ENCODE measurements at regions not wholly inside any gene's neighbourhood (a gene's known extent, or its start where the extent isn't known, plus 50 kb on each side); places are given as distances from the start of the nearest gene placed in this dataset.
"Not testable (repeated sequence)": the region's sequence is repeated elsewhere in the genome, so short reads cannot be mapped to it uniquely, and the experiment has no call there.

- no peaks in the 10 kb centered on the region for H3K4me1 ChIP-seq (ENCODE audit: control insufficient read depth in 1 of 2, insufficient read depth in 2 of 2, low read length in 2 of 2)
Observed at GRCh38 chr11:43172477-43172876, 139.3 kb upstream of the API5 start.

GRCh38 chr11:43177975-43178374 lies 133.8 kb upstream of the API5 start:
- no peaks in the 10 kb centered on the region for H3K27me3 ChIP-seq (ENCODE audit: control insufficient read depth in 2 of 2, insufficient read depth in 2 of 2, low read length in 2 of 2)
- peaks cover 0 to 2% (median 0%) of the 10 kb centered on the region in 3 donors for H3K27me3 Mint-ChIP-seq (ENCODE audit: low read depth in 3 of 3)
- peaks cover 0 to 3% (median 0%) of the 10 kb centered on the region in 7 donors for H3K9me3 Mint-ChIP-seq
- H3K36me3 ChIP-seq (replicated peaks in 1 of 2; ENCODE audit: control insufficient read depth in 1 of 2, insufficient read depth in 2 of 2, low read length in 2 of 2), result no peaks in the 10 kb centered on the region
- intact Hi-C loops (cut with micrococcal nuclease), result no loop called here
- no peak overlapping the region for H3K4me2 ChIP-seq (replicated peaks; ENCODE audit: extremely low read depth, low read length, poor library complexity, severe bottlenecking)
- no CpG with 5 or more reads among the region's 3 CpGs for WGBS (ENCODE audit: insufficient coverage)
- H3K27ac ChIP-seq (ENCODE audit: low read depth in 1 of 2, low read length in 2 of 2), result no peak overlapping the region
- H3K4me3 Mint-ChIP-seq, result no peak overlapping the region
- H3K4me1 Mint-ChIP-seq, result no peaks in the 10 kb centered on the region
- no peaks in the 10 kb centered on the region for H3K4me1 ChIP-seq (ENCODE audit: control insufficient read depth in 1 of 2, insufficient read depth in 2 of 2, low read length in 2 of 2)
- no peak for TF ChIP-seq CTCF (IDR thresholded peaks at IDR 0.05)
- H3K36me3 Mint-ChIP-seq, result no peaks in the 10 kb centered on the region
- no peak overlapping the region for H3K27ac Mint-ChIP-seq
- H3K9me3 ChIP-seq (replicated peaks in 1 of 2; ENCODE audit: control insufficient read depth in 1 of 2, insufficient read depth in 1 of 2, low read length in 2 of 2), result no peaks in the 10 kb centered on the region
- H3K9ac ChIP-seq (ENCODE audit: insufficient read depth, low read length, poor library complexity, severe bottlenecking), result no peak overlapping the region
- no peak overlapping the region for H2AFZ ChIP-seq (ENCODE audit: insufficient read depth, low read depth, low read length, poor library complexity, severe bottlenecking)
- H3K4me3 ChIP-seq (replicated peaks in 1 of 3; ENCODE audit: low read depth in 2 of 3, low read length in 3 of 3), result no peak overlapping the region
- no peaks in the 10 kb centered on the region for H4K20me1 ChIP-seq (ENCODE audit: insufficient read depth, low read length)
- no peak for DNase-seq
- H3K79me2 ChIP-seq (ENCODE audit: insufficient read depth, low read length), result no peaks in the 10 kb centered on the region

More at GRCh38 chr11:43172477-43172876, 139.3 kb upstream of the API5 start:
- H3K36me3 Mint-ChIP-seq, result no peaks in the 10 kb centered on the region
- no peak overlapping the region for H2AFZ ChIP-seq (ENCODE audit: insufficient read depth, low read depth, low read length, poor library complexity, severe bottlenecking)
- H3K27ac Mint-ChIP-seq, result no peak overlapping the region
- H3K27me3 ChIP-seq (ENCODE audit: control insufficient read depth in 2 of 2, insufficient read depth in 2 of 2, low read length in 2 of 2), result no peaks in the 10 kb centered on the region
- no peak overlapping the region for H3K4me3 ChIP-seq (replicated peaks in 1 of 3; ENCODE audit: low read depth in 2 of 3, low read length in 3 of 3)
- no peak for DNase-seq
- no peaks in the 10 kb centered on the region for H3K79me2 ChIP-seq (ENCODE audit: insufficient read depth, low read length)
- no CpG with 5 or more reads among the region's 2 CpGs for WGBS (ENCODE audit: insufficient coverage)
- no peaks in the 10 kb centered on the region for H3K36me3 ChIP-seq (replicated peaks in 1 of 2; ENCODE audit: control insufficient read depth in 1 of 2, insufficient read depth in 2 of 2, low read length in 2 of 2)
- no peak overlapping the region for H3K27ac ChIP-seq (ENCODE audit: low read depth in 1 of 2, low read length in 2 of 2)
- H4K20me1 ChIP-seq (ENCODE audit: insufficient read depth, low read length), result no peaks in the 10 kb centered on the region
- no peak for TF ChIP-seq CTCF (IDR thresholded peaks at IDR 0.05)
- no peaks in the 10 kb centered on the region for H3K4me1 Mint-ChIP-seq
- peaks cover 0 to 2% of the 10 kb centered on the region in 2 donors for H3K9me3 ChIP-seq (replicated peaks in 1 of 2; ENCODE audit: control insufficient read depth in 1 of 2, insufficient read depth in 1 of 2, low read length in 2 of 2)
- no peak overlapping the region for H3K9ac ChIP-seq (ENCODE audit: insufficient read depth, low read length, poor library complexity, severe bottlenecking)
- no peak overlapping the region for H3K4me2 ChIP-seq (replicated peaks; ENCODE audit: extremely low read depth, low read length, poor library complexity, severe bottlenecking)
- H3K9me3 Mint-ChIP-seq, result peaks cover 2 to 9% (median 5%) of the 10 kb centered on the region in 7 donors
- intact Hi-C loops (cut with micrococcal nuclease), result no loop called here
- peaks cover 0 to 2% (median 0%) of the 10 kb centered on the region in 3 donors for H3K27me3 Mint-ChIP-seq (ENCODE audit: low read depth in 3 of 3)
- H3K4me3 Mint-ChIP-seq, result no peak overlapping the region

- H3K27ac Mint-ChIP-seq; H3K36me3 ChIP-seq (replicated peaks in 1 of 2; ENCODE audit: control insufficient read depth in 1 of 2, insufficient read depth in 2 of 2, low read length in 2 of 2); H3K4me1 ChIP-seq (ENCODE audit: control insufficient read depth in 1 of 2, insufficient read depth in 2 of 2, low read length in 2 of 2); H3K9me3 ChIP-seq (replicated peaks in 1 of 2; ENCODE audit: control insufficient read depth in 1 of 2, insufficient read depth in 1 of 2, low read length in 2 of 2); H3K27ac ChIP-seq (ENCODE audit: low read depth in 1 of 2, low read length in 2 of 2); H3K9ac ChIP-seq (ENCODE audit: insufficient read depth, low read length, poor library complexity, severe bottlenecking); intact Hi-C loops (cut with micrococcal nuclease); H3K4me1 Mint-ChIP-seq; H3K4me3 ChIP-seq (replicated peaks in 1 of 3; ENCODE audit: low read depth in 2 of 3, low read length in 3 of 3); H4K20me1 ChIP-seq (ENCODE audit: insufficient read depth, low read length); H3K27me3 ChIP-seq (ENCODE audit: control insufficient read depth in 2 of 2, insufficient read depth in 2 of 2, low read length in 2 of 2); H3K27me3 Mint-ChIP-seq (ENCODE audit: low read depth in 3 of 3); H2AFZ ChIP-seq (ENCODE audit: insufficient read depth, low read depth, low read length, poor library complexity, severe bottlenecking); DNase-seq; H3K4me2 ChIP-seq (replicated peaks; ENCODE audit: extremely low read depth, low read length, poor library complexity, severe bottlenecking); H3K36me3 Mint-ChIP-seq; H3K4me3 Mint-ChIP-seq; H3K79me2 ChIP-seq (ENCODE audit: insufficient read depth, low read length): not testable (repeated sequence)
- H3K9me3 Mint-ChIP-seq, result peaks cover 2 to 11% (median 3%) of the 10 kb centered on the region in 7 donors
Observed at GRCh38 chr11:43194459-43194858, 117.3 kb upstream of the API5 start.
